ENCODE measurements at regions not wholly inside any gene's neighbourhood (a gene's known extent, or its start where the extent isn't known, plus 50 kb on each side); places are given as distances from the start of the nearest gene placed in this dataset.
"Not testable (repeated sequence)": the region's sequence is repeated elsewhere in the genome, so short reads cannot be mapped to it uniquely, and the experiment has no call there.

DNA sequence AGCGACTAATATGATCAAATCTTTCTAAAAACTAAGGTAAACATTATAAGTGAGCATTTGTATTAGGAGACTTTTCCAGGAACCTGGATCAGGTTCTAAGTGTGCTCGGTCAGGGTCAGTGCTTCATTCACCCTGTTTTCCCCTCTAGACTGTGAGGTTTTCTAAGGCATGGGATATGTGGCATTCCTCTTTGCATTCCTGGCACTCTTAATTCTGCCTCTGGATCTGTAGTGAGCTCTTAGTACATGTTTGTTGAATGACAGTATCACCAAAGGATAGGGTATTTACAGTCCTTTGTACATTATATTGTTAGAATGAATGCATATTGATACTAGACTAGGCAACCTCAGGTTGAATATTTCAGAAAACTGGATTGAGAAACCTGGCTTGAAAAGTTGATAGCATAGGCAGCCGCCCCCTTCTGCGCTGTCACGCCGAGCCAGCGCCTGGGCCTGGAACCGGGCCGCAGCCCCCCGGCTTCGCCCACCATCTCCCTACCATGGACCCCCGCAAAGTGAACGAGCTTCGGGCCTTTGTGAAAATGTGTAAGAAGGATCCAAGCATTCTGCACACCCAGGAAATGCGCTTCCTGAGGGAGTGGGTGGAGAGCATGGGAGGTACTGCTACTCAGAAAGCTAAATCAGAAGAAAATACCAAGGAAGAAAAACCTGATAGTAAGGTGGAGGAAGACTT is 156.5 kb downstream of the KCNRG start:
- ChIA-PET POLR2A (no interaction called here), CTCF (no interaction called here)
- DNase-seq (ENCODE audit: extremely low spot score): no peak
- TF ChIP-seq, protein P1, sequence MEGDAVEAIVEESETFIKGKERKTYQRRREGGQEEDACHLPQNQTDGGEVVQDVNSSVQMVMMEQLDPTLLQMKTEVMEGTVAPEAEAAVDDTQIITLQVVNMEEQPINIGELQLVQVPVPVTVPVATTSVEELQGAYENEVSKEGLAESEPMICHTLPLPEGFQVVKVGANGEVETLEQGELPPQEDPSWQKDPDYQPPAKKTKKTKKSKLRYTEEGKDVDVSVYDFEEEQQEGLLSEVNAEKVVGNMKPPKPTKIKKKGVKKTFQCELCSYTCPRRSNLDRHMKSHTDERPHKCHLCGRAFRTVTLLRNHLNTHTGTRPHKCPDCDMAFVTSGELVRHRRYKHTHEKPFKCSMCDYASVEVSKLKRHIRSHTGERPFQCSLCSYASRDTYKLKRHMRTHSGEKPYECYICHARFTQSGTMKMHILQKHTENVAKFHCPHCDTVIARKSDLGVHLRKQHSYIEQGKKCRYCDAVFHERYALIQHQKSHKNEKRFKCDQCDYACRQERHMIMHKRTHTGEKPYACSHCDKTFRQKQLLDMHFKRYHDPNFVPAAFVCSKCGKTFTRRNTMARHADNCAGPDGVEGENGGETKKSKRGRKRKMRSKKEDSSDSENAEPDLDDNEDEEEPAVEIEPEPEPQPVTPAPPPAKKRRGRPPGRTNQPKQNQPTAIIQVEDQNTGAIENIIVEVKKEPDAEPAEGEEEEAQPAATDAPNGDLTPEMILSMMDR (IDR thresholded peaks at IDR 0.05; ENCODE audit: control extremely low read depth, extremely low read depth, low read depth, missing control alignments): no peak

DNA sequence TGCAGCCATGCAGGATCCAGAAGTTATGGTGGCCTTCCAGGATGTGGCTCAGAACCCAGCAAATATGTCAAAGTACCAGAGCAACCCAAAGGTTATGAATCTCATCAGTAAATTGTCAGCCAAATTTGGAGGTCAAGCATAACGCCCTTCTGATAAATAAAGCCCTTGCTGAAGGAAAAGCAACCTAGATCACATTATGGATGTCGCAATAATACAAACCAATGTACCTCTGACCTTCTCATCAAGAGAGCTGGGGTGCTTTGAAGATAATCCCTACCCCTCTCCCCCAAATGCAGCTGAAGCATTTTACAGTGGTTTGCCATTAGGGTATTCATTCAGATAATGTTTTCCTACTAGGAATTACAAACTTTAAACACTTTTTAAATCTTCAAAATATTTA is 157.8 kb downstream of the KCNRG start:
- DNase-seq (ENCODE audit: extremely low spot score); CTCF ChIA-PET; POLR2A ChIA-PET: not testable (repeated sequence)

DNA sequence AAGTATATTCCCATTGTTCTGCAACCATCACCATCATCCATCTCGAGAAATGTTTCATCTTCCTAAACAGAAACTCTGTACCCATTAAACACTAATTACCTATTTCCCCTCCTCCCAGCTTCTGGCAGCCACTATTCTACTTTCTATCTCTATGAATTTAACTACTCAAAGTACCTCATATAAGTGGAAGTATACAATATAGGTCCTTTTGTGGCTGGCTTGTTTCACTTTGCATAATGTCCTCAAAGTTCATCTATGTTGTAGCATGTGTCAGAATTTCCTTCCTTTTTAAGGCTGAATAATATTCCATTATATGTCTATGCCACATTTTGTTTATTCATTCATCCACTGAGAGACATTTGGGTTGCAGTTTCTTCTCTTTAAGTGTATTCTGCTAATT is 159.4 kb downstream of the KCNRG start:
- TF ChIP-seq, protein P1 (IDR thresholded peaks at IDR 0.05; ENCODE audit: control extremely low read depth, extremely low read depth, low read depth, missing control alignments): no peak
- DNase-seq (ENCODE audit: extremely low spot score): no peak
- CTCF ChIA-PET: no interaction called here
- POLR2A ChIA-PET: no interaction called here

DNA sequence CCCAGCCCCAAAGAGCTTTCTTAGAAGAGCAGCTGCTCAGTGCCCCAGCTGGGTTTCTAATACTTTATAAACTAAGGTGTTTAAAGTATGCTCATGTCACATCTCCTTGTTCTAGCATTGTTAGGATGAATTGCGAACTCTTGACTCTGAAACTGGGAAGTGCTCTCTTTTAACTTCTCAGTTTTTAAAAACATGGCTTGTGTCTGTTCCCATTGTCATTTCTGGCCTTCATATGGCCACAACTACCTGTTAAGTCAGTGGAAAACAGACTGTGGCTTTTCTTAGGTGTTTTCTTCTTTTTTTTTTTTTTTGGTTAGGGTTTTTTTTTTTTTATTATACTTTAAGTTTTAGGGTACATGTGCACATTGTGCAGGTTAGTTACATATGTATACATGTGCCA is 164.7 kb downstream of the KCNRG start:
- ChIA-PET POLR2A (interaction anchor here (0.7 kb wide), 1 partner anchor 23 kb away, joined by 4 read pairs; no protein-coding TSS in a partner anchor), CTCF (interaction anchor here (1.1 kb wide), 1 partner anchor 14 kb away, joined by 3 read pairs; no protein-coding TSS in a partner anchor)
- TF ChIP-seq, protein P1 (IDR thresholded peaks at IDR 0.05; ENCODE audit: control extremely low read depth, extremely low read depth, low read depth, missing control alignments): no peak
- no peak for DNase-seq (ENCODE audit: extremely low spot score)

DNA sequence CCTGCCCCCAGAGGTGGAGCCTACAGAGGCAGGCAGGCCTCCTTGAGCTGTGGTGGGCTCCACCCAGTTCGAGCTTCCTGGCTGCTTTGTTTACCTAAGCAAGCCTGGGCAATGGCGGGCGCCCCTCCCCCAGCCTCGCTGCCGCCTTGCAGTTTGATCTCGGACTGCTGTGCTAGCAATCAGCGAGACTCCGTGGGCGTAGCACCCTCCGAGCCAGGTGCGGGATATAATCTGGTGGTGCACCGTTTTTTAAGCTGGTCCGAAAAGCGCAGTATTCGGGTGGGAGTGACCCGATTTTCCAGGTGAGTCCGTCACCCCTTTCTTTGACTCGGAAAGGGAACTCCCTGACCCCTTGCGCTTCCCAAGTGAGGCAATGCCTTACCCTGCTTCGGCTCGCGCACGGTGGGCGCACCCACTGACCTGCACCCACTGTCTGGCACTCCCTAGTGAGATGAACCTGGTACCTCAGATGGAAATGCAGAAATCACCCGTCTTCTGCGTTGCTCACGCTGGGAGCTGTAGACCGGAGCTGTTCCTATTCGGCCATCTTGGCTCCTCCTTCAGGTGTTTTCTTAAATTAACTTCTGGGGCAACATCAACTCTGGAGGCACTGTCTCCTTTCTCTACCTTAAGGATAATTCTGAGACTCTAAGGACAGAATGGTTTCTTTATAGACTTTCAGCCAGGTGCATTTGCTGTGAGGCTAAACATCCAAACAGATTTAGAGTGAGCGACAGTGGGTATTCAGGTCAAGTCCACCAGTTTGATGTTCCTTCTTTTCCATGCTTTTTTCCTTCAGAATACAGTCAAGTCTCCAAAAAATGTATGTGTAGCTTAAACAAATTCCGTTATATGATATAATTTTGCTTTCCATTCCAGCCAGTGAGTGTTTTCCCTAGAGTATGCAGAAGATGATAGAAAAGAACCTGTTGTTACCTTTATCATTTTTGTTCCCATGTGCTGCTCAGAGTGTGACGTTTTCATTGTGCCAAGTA is 170.8 kb downstream of the KCNRG start:
- DNase-seq (ENCODE audit: extremely low spot score); CTCF ChIA-PET; POLR2A ChIA-PET: not testable (repeated sequence)

DNA sequence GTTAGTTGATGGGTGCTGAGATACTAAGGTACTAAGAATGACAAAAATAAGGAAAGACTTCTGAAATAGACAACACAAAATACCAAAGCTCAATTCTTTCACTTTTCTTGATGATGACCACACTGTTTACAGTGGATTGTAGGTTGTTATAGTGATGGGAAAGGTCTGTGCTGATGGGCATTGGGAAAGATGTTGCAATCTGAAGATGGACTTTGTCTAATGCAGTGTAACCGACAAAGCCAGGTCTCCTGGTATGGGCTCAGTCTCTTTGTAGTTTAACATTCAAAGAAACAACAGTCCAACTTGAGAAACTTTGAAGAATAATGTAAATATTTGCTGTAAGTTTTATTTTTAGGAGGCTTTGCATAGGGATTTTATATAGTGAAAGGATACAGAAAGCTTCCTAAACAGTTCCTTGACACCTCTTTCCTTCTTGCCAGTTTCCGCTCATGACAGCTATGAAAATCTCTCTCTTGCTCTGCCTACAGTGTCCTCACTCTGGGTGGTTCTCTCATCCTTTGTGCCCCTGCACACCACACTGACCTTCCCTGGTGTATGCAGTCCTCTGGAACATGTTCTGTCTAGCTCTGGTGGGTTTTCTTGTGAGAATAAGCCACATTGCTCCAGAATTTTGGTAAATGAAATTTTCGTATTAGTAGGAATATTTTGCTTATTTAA is 172.2 kb downstream of the KCNRG start:
- DNase-seq (ENCODE audit: extremely low spot score): no peak
- ChIA-PET CTCF (no interaction called here), POLR2A (no interaction called here)
- TF ChIP-seq, protein P1 (IDR thresholded peaks at IDR 0.05; ENCODE audit: control extremely low read depth, extremely low read depth, low read depth, missing control alignments): no peak

DNA sequence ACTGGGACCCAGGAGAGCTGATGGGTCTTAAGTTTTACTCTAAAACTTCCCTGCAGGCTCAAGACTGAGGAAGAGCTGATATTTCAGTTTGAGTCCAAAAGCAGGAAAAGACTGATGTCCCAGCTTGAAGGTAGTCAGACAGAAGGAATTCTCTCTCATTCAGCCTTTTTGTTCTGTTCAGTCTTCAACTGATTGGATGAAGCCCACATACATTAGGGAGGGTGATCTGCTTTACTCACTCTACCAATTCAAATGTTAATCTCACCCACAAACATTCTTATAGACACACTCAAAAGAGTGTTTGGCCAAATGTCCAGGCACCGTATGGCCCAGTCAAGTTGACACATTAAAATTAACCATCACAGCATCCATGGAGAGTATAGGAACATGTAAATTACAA is 173.5 kb downstream of the KCNRG start:
- CTCF ChIA-PET: interaction anchor here (1.3 to 1.4 kb wide), 3 partner anchors 11 to 213 kb away, joined by 3 to 4 read pairs (median 3); no protein-coding TSS in a partner anchor
- POLR2A ChIA-PET: no interaction called here
- TF ChIP-seq, protein P1 (IDR thresholded peaks at IDR 0.05; ENCODE audit: control extremely low read depth, extremely low read depth, low read depth, missing control alignments): no peak
- no peak for DNase-seq (ENCODE audit: extremely low spot score)
